PC-3 (cell line): ENCODE measurements at regions not wholly inside any gene's neighbourhood (a gene's known extent, or its start where the extent isn't known, plus 50 kb on each side); places are given as distances from the start of the nearest gene placed in this dataset.
"Not testable (repeated sequence)": the region's sequence is repeated elsewhere in the genome, so short reads cannot be mapped to it uniquely, and the experiment has no call there.

Source experiments
- ATAC-seq: fragments of 200-7000 bp; cut with Tn5 transposase; 2 replicates; pipeline ENCODE4 v1.9.1; 2020; ENCODE audit warnings: mild to moderate bottlenecking, moderate library complexity
- BruUV-seq: library from RNA; stranded (reverse); fragments of 400-500 nt; replicated peaks from 2 replicates; lab custom pipeline; 2021; lab: Mats Ljungman, UMichigan
- CTCF ChIA-PET: fragments of 300-600 bp; sonication (Branson Sonifier 250); formaldehyde crosslinking; loops from one replicate; lab custom pipeline; 2022; ENCODE audit warnings: antibody characterized with exemption; lab: Charles Lee
- POLR2A ChIA-PET: fragments of 300-600 bp; sonication (Branson Sonifier 250); formaldehyde crosslinking; loops from one replicate; lab custom pipeline; 2022; ENCODE audit warnings: antibody characterized with exemption; ENCODE audit not compliant: unreplicated experiment; lab: Charles Lee
- DNase-seq: peaks from one replicate; pipeline ENCODE4 v3.0.0-alpha.2; 2015
- H2AFZ ChIP-seq: fragments of 300-600 bp; sonication (generic); 2 replicates; pipeline ENCODE4 v1.6.0; 2016; ENCODE audit warnings: antibody characterized with exemption, low read length
- H3F3A ChIP-seq: fragments of 300-600 bp; sonication (generic); one replicate; pipeline ENCODE4 v1.6.0; 2017; ENCODE audit warnings: antibody characterized with exemption, low read length, control low read depth, mild to moderate bottlenecking; ENCODE audit not compliant: unreplicated experiment
- H3K27ac ChIP-seq: fragments of 300-600 bp; sonication (generic); 2 replicates; pipeline ENCODE4 v1.5.1; 2016; ENCODE audit warnings: mild to moderate bottlenecking, low read length
- H3K27me3 ChIP-seq: fragments of 300-600 bp; sonication (generic); 2 replicates; pipeline ENCODE4 v1.6.1; 2016; ENCODE audit warnings: low read length, mixed read lengths
- H3K36me3 ChIP-seq: fragments of 300-600 bp; sonication (generic); 2 replicates; pipeline ENCODE4 v1.6.1; 2016; ENCODE audit warnings: low read depth, mixed run types, low read length, mixed read lengths
- H3K4me1 ChIP-seq: fragments of 300-600 bp; sonication (generic); 2 replicates; pipeline ENCODE4 v1.5.1; 2016; ENCODE audit warnings: low read length; ENCODE audit not compliant: insufficient read depth
- H3K4me2 ChIP-seq: fragments of 300-600 bp; sonication (generic); 2 replicates; pipeline ENCODE4 v1.6.0; 2016; ENCODE audit warnings: low read length
- H3K4me3 ChIP-seq: fragments of 300-600 bp; sonication (generic); 2 replicates; pipeline ENCODE4 v1.5.1; 2016; ENCODE audit warnings: mild to moderate bottlenecking, low read length, mixed read lengths
- H3K79me2 ChIP-seq: fragments of 300-600 bp; sonication (generic); 2 replicates; pipeline ENCODE4 v1.6.1; 2017; ENCODE audit warnings: low read length, mixed read lengths
- H3K9ac ChIP-seq: fragments of 300-600 bp; sonication (generic); 2 replicates; pipeline ENCODE4 v1.6.0; 2016; ENCODE audit warnings: mild to moderate bottlenecking, low read length
- H3K9me2 ChIP-seq: fragments of 300-600 bp; sonication (generic); replicated peaks from 2 replicates; pipeline ENCODE4 v1.6.1; 2016; ENCODE audit warnings: mixed run types, low read length, mixed read lengths
- H3K9me3 ChIP-seq: fragments of 300-600 bp; sonication (generic); 2 replicates; pipeline ENCODE4 v1.6.1; 2016; ENCODE audit warnings: low read length, mixed read lengths
- H4K20me1 ChIP-seq: fragments of 300-600 bp; sonication (generic); 2 replicates; pipeline ENCODE4 v1.6.1; 2016; ENCODE audit warnings: low read length, mixed read lengths
- EZH2 ChIP-seq: fragments of 300-600 bp; sonication (generic); IDR thresholded peaks from one replicate; pipeline ENCODE4 v1.6.1; 2017; ENCODE audit warnings: antibody characterized with exemption, mild to moderate bottlenecking, low read length; ENCODE audit not compliant: unreplicated experiment
- EZH2phosphoT487 ChIP-seq: fragments of 300-600 bp; sonication (generic); IDR thresholded peaks from 2 replicates; pipeline ENCODE4 v1.6.1; 2018; ENCODE audit warnings: mild to moderate bottlenecking, antibody characterized with exemption, low read length, borderline replicate concordance
- intact Hi-C: fragments of 100-400 bp; cut with micrococcal nuclease; formaldehyde crosslinking; loops from 2 replicates; pipeline ENCODE4 v1.9.0; 2023
- TF ChIP-seq, protein P1 (sequence below): fragments of 300-600 bp; sonication (generic); conservative IDR thresholded peaks from 2 replicates; pipeline ENCODE4 v1.5.1; 2017; ENCODE audit warnings: antibody characterized with exemption, low read depth, mild to moderate bottlenecking, low read length

- intact Hi-C loops = no loop called here
- H3F3A ChIP-seq = no peaks in the 10 kb centered on the region
- H3K4me2 ChIP-seq = no peak overlapping the region
- no peaks in the 10 kb centered on the region for H4K20me1 ChIP-seq
- TF ChIP-seq EZH2phosphoT487 (no peak), EZH2 (no peak)
- TF ChIP-seq, protein P1, sequence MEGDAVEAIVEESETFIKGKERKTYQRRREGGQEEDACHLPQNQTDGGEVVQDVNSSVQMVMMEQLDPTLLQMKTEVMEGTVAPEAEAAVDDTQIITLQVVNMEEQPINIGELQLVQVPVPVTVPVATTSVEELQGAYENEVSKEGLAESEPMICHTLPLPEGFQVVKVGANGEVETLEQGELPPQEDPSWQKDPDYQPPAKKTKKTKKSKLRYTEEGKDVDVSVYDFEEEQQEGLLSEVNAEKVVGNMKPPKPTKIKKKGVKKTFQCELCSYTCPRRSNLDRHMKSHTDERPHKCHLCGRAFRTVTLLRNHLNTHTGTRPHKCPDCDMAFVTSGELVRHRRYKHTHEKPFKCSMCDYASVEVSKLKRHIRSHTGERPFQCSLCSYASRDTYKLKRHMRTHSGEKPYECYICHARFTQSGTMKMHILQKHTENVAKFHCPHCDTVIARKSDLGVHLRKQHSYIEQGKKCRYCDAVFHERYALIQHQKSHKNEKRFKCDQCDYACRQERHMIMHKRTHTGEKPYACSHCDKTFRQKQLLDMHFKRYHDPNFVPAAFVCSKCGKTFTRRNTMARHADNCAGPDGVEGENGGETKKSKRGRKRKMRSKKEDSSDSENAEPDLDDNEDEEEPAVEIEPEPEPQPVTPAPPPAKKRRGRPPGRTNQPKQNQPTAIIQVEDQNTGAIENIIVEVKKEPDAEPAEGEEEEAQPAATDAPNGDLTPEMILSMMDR = no peak
- DNase-seq = no peak
- no peaks in the 10 kb centered on the region for H3K9me3 ChIP-seq
- BruUV-seq = no TSS peak
- ATAC-seq = no peak
- no peaks in the 10 kb centered on the region for H3K27me3 ChIP-seq
- H3K27ac ChIP-seq = no peak overlapping the region
- no peaks in the 10 kb centered on the region for H3K79me2 ChIP-seq
- ChIA-PET CTCF (no interaction called here), POLR2A (no interaction called here)
- H3K9ac ChIP-seq = no peak overlapping the region
- H2AFZ ChIP-seq = no peak overlapping the region
- no peaks in the 10 kb centered on the region for H3K36me3 ChIP-seq
- H3K9me2 ChIP-seq = no peaks in the 10 kb centered on the region
- no peak overlapping the region for H3K4me3 ChIP-seq
- H3K4me1 ChIP-seq = no peaks in the 10 kb centered on the region
Measured at GRCh38 chr9:134571946-134572917, 69.4 kb upstream of the COL5A1 start.

GRCh38 chr9:134574686-134575085 lies 66.9 kb upstream of the COL5A1 start:
- H3K27me3 ChIP-seq, H4K20me1 ChIP-seq, H3K9me3 ChIP-seq, POLR2A ChIA-PET, H2AFZ ChIP-seq, H3K36me3 ChIP-seq, BruUV-seq, H3K79me2 ChIP-seq, H3K27ac ChIP-seq, H3F3A ChIP-seq, ATAC-seq, CTCF ChIA-PET, H3K4me3 ChIP-seq, intact Hi-C loops, DNase-seq, H3K9me2 ChIP-seq, H3K4me2 ChIP-seq, H3K4me1 ChIP-seq, H3K9ac ChIP-seq: not testable (repeated sequence)

- CTCF ChIA-PET = no interaction called here
- Histone ChIP-seq H3K9me3 (no peaks in the 10 kb centered on the region), H3K9me2 (no peaks in the 10 kb centered on the region), H3K4me3 (no peak overlapping the region), H3K9ac (no peak overlapping the region), H4K20me1 (no peaks in the 10 kb centered on the region), H3K4me2 (no peak overlapping the region), H3K4me1 (no peaks in the 10 kb centered on the region), H3F3A (no peaks in the 10 kb centered on the region), H3K27me3 (no peaks in the 10 kb centered on the region), H2AFZ (no peak overlapping the region), H3K36me3 (no peaks in the 10 kb centered on the region), H3K27ac (no peak overlapping the region), H3K79me2 (no peaks in the 10 kb centered on the region)
- POLR2A ChIA-PET = no interaction called here
- intact Hi-C loops = no loop called here
- ATAC-seq (no peak), DNase-seq (no peak)
- TF ChIP-seq, protein P1 = no peak
- TF ChIP-seq EZH2 (no peak), EZH2phosphoT487 (no peak)
- BruUV-seq = no TSS peak
Measured at GRCh38 chr9:134575103-134575900, 66.3 kb upstream of the COL5A1 start.
